ENCODE measurements at regions not wholly inside any gene's neighbourhood (a gene's known extent, or its start where the extent isn't known, plus 50 kb on each side); places are given as distances from the start of the nearest gene placed in this dataset.
"Not testable (repeated sequence)": the region's sequence is repeated elsewhere in the genome, so short reads cannot be mapped to it uniquely, and the experiment has no call there.

GRCh38 chr2:83089051-83089450 is 1370.0 kb downstream of the SUCLG1 start:
- not testable (repeated sequence) for DNase-seq

- no peak for DNase-seq
Measured at GRCh38 chr2:83085869-83086268, 1373.2 kb downstream of the SUCLG1 start.

GRCh38 chr2:83081826-83082690 is 1377.0 kb downstream of the SUCLG1 start:
- DNase-seq, result peak; percentile 92

GRCh38 chr2:83079007-83079406 is 1380.1 kb downstream of the SUCLG1 start:
- DNase-seq, result no peak

- no peak for DNase-seq
Measured at GRCh38 chr2:83072767-83073166, 1386.3 kb downstream of the SUCLG1 start.

- no peak for DNase-seq
Measured at GRCh38 chr2:83071914-83072313, 1387.2 kb downstream of the SUCLG1 start.

- DNase-seq, result no peak
Measured at GRCh38 chr2:83071352-83071751, 1387.7 kb downstream of the SUCLG1 start.

- no peak for DNase-seq
Measured at GRCh38 chr2:83069724-83070123, 1389.4 kb downstream of the SUCLG1 start.

GRCh38 chr2:83068714-83069113 is 1390.4 kb downstream of the SUCLG1 start:
- DNase-seq, result no peak

GRCh38 chr2:83067947-83068346 is 1391.1 kb downstream of the SUCLG1 start:
- DNase-seq, result no peak

GRCh38 chr2:83063933-83064332 is 1395.1 kb downstream of the SUCLG1 start:
- DNase-seq, result no peak

GRCh38 chr2:83063511-83063910 is 1395.6 kb downstream of the SUCLG1 start:
- no peak for DNase-seq

- DNase-seq, result no peak
Measured at GRCh38 chr2:83058683-83059082, 1400.4 kb downstream of the SUCLG1 start.

GRCh38 chr2:83055376-83056010 is 1403.6 kb downstream of the SUCLG1 start:
- DNase-seq, result no peak

- DNase-seq, result no peak
Measured at GRCh38 chr2:83054751-83055150, 1404.3 kb downstream of the SUCLG1 start.

- no peak for DNase-seq
Measured at GRCh38 chr2:83051538-83052170, 1407.4 kb downstream of the SUCLG1 start.

- no peak for DNase-seq
Measured at GRCh38 chr2:83042053-83042452, 1417.0 kb downstream of the SUCLG1 start.

GRCh38 chr2:83022631-83023210 is 1436.4 kb downstream of the SUCLG1 start:
- no peak for DNase-seq

GRCh38 chr2:83017366-83018090 is 1441.6 kb downstream of the SUCLG1 start:
- DNase-seq, result no peak

GRCh38 chr2:83016343-83017110 is 1442.6 kb downstream of the SUCLG1 start:
- DNase-seq, result no peak

- DNase-seq, result no peak
Measured at GRCh38 chr2:83015900-83016299, 1443.2 kb downstream of the SUCLG1 start.

Measured in NCI-H1694 (cell line).